ENCODE measurements at regions not wholly inside any gene's neighbourhood (a gene's known extent, or its start where the extent isn't known, plus 50 kb on each side); places are given as distances from the start of the nearest gene placed in this dataset.

DNA sequence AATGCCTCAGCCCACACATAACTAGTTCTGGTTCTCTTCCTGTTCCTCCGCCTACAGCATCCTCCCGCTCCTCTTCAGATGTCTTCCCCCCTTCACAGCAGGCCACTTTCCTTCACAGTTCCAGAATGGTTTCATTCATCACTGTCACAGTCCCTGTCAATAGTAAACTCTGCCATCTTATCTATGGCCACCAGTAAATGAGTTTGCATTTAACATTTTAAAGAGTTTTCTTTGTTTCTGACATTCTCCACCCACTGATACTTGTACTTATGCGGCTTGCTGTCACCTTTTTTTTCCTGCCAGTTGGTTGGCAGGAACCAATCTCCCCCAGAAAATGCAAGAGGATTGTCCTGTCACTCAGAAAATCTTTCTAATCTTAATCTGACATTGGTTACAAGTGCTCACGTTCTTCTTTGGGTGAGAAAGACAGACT, 114.1 kb downstream of the GLUD2 start:
- TF ChIP-seq, protein P1, sequence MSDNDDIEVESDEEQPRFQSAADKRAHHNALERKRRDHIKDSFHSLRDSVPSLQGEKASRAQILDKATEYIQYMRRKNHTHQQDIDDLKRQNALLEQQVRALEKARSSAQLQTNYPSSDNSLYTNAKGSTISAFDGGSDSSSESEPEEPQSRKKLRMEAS (IDR thresholded peaks at IDR 0.05; ENCODE audit: low read depth, low read length) = no peak
- no peak for TF ChIP-seq MYC (IDR thresholded peaks at IDR 0.05; ENCODE audit: low read depth, low read length)
- TF ChIP-seq, protein P2, sequence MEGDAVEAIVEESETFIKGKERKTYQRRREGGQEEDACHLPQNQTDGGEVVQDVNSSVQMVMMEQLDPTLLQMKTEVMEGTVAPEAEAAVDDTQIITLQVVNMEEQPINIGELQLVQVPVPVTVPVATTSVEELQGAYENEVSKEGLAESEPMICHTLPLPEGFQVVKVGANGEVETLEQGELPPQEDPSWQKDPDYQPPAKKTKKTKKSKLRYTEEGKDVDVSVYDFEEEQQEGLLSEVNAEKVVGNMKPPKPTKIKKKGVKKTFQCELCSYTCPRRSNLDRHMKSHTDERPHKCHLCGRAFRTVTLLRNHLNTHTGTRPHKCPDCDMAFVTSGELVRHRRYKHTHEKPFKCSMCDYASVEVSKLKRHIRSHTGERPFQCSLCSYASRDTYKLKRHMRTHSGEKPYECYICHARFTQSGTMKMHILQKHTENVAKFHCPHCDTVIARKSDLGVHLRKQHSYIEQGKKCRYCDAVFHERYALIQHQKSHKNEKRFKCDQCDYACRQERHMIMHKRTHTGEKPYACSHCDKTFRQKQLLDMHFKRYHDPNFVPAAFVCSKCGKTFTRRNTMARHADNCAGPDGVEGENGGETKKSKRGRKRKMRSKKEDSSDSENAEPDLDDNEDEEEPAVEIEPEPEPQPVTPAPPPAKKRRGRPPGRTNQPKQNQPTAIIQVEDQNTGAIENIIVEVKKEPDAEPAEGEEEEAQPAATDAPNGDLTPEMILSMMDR (IDR thresholded peaks at IDR 0.05; ENCODE audit: low read depth, low read length) = no peak
- no peak for TF ChIP-seq POLR2A (IDR thresholded peaks at IDR 0.05; ENCODE audit: extremely low read depth, insufficient read length)

DNA sequence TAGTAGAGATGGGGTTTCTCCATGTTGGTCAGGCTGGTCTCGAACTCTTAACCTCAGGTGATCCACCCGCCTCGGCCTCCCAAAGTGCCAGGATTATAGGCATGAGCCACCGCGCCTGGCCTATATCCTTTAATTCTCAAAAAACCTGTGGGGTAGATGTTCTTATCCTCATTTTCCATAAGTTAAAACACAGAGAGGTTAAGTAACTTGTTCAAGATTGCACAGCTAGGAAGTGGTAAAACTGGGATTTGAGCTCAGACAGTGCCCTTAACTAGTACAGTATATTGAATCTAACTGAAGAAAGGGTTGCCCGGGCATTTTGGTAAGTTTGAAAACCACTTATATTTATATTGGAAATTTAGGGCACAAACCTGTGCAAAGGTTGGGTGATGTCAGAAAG, 116.0 kb downstream of the GLUD2 start:
- no peak for DNase-seq (ENCODE audit: low read depth)
- TF ChIP-seq POLR2A (IDR thresholded peaks at IDR 0.05; ENCODE audit: extremely low read depth, insufficient read length) (no peak), MYC (IDR thresholded peaks at IDR 0.05; ENCODE audit: low read depth, low read length) (no peak)
- TF ChIP-seq, protein P1 (IDR thresholded peaks at IDR 0.05; ENCODE audit: low read depth, low read length) = no peak
- TF ChIP-seq, protein P2 (IDR thresholded peaks at IDR 0.05; ENCODE audit: low read depth, low read length) = no peak
- no peak overlapping the region for H3K4me3 ChIP-seq (ENCODE audit: low read depth, low read length)

More for the DNA sequence above, 114.1 kb downstream of the GLUD2 start:
- H3K4me3 ChIP-seq (ENCODE audit: low read depth, low read length) = no peak overlapping the region
- no peak for DNase-seq (ENCODE audit: low read depth)

DNA sequence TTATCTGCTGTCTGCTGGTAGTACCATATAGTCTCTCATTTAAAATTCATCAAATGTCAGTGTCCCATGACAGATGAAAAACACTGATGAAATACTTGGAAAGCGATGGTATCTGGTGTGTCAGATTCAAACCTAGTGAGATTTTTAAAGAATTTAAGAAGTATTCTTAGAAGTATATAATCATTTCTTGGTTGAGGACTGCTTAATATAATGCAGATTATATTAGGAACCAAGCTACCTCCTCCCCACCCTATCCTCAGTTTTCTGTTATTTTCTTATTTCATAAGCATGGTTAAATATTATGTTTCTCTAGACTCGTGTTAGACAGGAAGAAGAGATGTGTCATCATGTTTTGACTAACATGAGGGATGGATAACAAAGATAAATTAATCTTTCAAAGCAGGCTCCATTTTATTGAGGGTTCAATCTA, 118.5 kb downstream of the GLUD2 start:
- no peak overlapping the region for H3K4me3 ChIP-seq (ENCODE audit: low read depth, low read length)
- no peak for DNase-seq (ENCODE audit: low read depth)
- TF ChIP-seq, protein P1 (IDR thresholded peaks at IDR 0.05; ENCODE audit: low read depth, low read length) = no peak
- TF ChIP-seq, protein P2 (IDR thresholded peaks at IDR 0.05; ENCODE audit: low read depth, low read length) = no peak
- TF ChIP-seq MYC (IDR thresholded peaks at IDR 0.05; ENCODE audit: low read depth, low read length) (no peak), POLR2A (IDR thresholded peaks at IDR 0.05; ENCODE audit: extremely low read depth, insufficient read length) (no peak)

DNA sequence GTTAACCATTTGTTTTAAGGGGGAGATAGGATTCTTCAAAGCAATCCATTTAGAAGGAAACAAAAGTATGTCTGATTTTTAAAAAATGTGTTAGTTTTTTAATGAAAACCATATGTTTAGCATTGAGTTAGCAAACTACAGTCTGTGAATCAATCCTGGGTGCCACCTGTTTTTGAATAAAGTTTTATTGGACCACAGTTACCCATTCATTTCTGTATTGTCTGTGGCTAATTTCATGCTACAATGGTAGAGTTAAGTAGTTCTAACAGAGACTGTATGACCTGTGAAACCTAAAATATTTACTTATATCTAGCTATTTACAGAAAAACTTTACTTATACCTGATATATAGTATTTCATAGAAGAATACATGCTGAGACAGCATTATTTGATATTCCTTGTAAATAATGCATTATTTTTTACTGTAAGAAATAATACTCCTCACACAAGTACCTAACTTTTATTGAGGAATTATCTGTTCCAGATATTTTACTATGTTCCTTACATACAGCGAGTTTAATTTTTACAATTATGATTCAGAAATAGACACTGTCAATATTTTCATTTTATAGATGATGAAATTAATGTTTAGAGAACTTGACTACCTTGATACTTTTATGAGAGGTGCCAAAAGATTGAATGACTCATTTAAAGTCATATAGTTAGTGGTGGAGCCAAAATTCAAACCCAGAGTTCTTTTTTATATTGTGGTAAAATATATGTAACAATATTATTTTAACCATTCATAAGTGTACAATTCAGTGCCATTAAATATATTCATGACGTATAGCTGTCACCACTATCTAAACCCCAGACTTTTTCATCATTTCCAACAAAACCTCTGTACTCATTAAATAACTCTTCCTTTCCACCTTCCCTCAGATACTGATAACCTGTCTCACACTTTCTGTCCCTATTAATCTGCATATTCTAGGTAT, 122.0 kb downstream of the GLUD2 start:
- no peak overlapping the region for H3K4me3 ChIP-seq (ENCODE audit: low read depth, low read length)
- DNase-seq (ENCODE audit: low read depth) = no peak
- TF ChIP-seq, protein P1 (IDR thresholded peaks at IDR 0.05; ENCODE audit: low read depth, low read length) = no peak
- TF ChIP-seq, protein P2 (IDR thresholded peaks at IDR 0.05; ENCODE audit: low read depth, low read length) = no peak
- TF ChIP-seq POLR2A (IDR thresholded peaks at IDR 0.05; ENCODE audit: extremely low read depth, insufficient read length) (no peak), MYC (IDR thresholded peaks at IDR 0.05; ENCODE audit: low read depth, low read length) (no peak)

DNA sequence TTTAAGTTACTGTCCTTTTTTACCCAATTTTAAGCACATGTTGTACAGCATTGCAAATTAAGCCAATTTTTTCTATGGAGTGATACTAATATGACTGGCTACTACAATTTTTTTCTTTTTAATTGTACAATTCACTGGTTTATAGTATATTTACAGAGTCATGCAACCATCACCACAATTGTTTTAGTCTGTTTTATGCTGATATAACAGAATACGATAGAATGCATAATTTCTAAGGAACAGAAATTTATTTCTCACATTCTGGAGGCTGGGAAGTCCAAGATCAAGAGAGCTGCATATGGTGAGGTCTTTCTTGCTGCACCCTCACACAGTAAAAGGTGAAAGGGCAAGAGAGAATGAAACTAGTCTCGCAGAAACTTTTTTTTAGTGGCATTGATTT, 125.3 kb downstream of the GLUD2 start:
- H3K4me3 ChIP-seq (ENCODE audit: low read depth, low read length) = no peak overlapping the region
- no peak for DNase-seq (ENCODE audit: low read depth)
- TF ChIP-seq, protein P1 (IDR thresholded peaks at IDR 0.05; ENCODE audit: low read depth, low read length) = no peak
- TF ChIP-seq, protein P2 (IDR thresholded peaks at IDR 0.05; ENCODE audit: low read depth, low read length) = no peak
- TF ChIP-seq MYC (IDR thresholded peaks at IDR 0.05; ENCODE audit: low read depth, low read length) (no peak), POLR2A (IDR thresholded peaks at IDR 0.05; ENCODE audit: extremely low read depth, insufficient read length) (no peak)

Data from NB4 (cell line).